Activated T-cell treated with anti-CD3 and anti-CD28 coated beads, Interleukin-2, amount 50 U/mL, for 72 hours (primary cell): ENCODE measurements at regions not wholly inside any gene's neighbourhood (a gene's known extent, or its start where the extent isn't known, plus 50 kb on each side); places are given as distances from the start of the nearest gene placed in this dataset.

Source experiments
- ATAC-seq, 2 donors: fragments of 150-1000 bp; cut with Tn5 transposase; replicated peaks in 1 of 2; 2 replicates each; pipeline ENCODE4 v1.10.0; 2021; ENCODE audit warnings: moderate library complexity in 2 of 2, mild to moderate bottlenecking in 1 of 2
- DNase-seq, 2 donors: peaks; one replicate each; pipeline ENCODE4 v3.0.0; 2021 to 2022; ENCODE audit warnings: mixed read lengths in 1 of 2
- H3K27ac Mint-ChIP-seq: one replicate; pipeline ENCODE4 v1.8.0; 2022; ENCODE audit warnings: mild to moderate bottlenecking, moderate library complexity, mixed read lengths
- H3K27me3 Mint-ChIP-seq: one replicate; pipeline ENCODE4 v1.8.0; 2022; ENCODE audit warnings: low read depth, mixed read lengths
- H3K36me3 Mint-ChIP-seq, 2 donors: one replicate each; pipeline ENCODE4 v1.8.0; 2022; ENCODE audit warnings: mixed read lengths in 2 of 2, mild to moderate bottlenecking in 1 of 2; ENCODE audit not compliant: insufficient read depth in 2 of 2
- H3K4me1 Mint-ChIP-seq: one replicate; pipeline ENCODE4 v1.8.0; 2022; ENCODE audit warnings: low read depth, mixed read lengths
- H3K4me3 Mint-ChIP-seq, 2 donors: one replicate each; pipeline ENCODE4 v1.8.0; 2022; ENCODE audit warnings: mild to moderate bottlenecking in 2 of 2, mixed read lengths in 2 of 2, moderate library complexity in 2 of 2
- H3K9me3 Mint-ChIP-seq, 2 donors: one replicate each; pipeline ENCODE4 v1.8.0; 2022; ENCODE audit warnings: mixed read lengths in 2 of 2

DNA sequence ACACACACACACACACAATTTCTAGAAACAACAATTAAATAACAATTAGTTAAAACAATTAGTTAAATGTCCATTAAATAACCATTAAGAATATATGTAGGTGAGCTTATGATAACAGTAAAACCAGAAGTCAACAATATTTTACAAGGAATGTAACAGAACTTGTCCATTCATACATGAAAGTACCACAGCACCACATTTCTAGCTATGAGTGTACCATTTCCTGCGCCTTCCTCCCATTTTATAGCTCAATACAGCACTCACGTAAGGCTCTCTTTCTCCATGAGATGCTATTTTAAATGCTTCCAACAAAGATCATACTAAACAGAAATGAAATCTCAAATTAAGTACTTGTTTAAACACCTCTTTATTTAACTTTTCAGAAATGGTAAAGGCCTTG, 367.3 kb upstream of the ZWINT start:
- no peak for ATAC-seq
- Mint-ChIP-seq H3K4me3 (no peak overlapping the region), H3K9me3 (peaks cover 5 to 13% of the 10 kb centered on the region in 2 donors), H3K27ac (no peak overlapping the region), H3K36me3 (peaks cover 0 to 1% of the 10 kb centered on the region in 2 donors), H3K27me3 (no peaks in the 10 kb centered on the region), H3K4me1 (no peaks in the 10 kb centered on the region)
- DNase-seq, result no peak

DNA sequence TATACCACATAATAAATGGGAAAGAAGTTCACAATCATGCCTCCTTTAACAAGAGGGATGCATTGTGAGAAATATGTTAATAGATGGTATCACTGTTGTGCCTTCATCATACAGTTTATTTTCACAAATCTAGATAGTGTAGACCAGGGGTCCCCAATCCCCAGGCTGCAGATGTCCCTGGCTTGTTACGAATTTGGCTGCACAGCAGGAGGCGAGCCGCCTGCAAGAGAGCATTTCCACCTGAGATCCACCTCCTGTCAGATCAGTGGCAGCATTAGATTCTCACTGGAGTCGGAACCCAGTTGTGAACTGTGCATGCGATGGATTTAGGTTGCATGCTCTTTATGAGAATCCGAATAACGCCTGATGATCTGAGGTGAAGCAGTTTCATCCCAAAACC, 361.9 kb upstream of the ZWINT start:
- no peak overlapping the region for H3K4me3 Mint-ChIP-seq
- ATAC-seq (no peak), DNase-seq (no peak)
- no peaks in the 10 kb centered on the region for H3K27me3 Mint-ChIP-seq
- no peak overlapping the region for H3K27ac Mint-ChIP-seq
- H3K4me1 Mint-ChIP-seq, result no peaks in the 10 kb centered on the region
- H3K9me3 Mint-ChIP-seq, result peaks cover 3 to 5% of the 10 kb centered on the region in 2 donors
- H3K36me3 Mint-ChIP-seq, result no peaks in the 10 kb centered on the region

DNA sequence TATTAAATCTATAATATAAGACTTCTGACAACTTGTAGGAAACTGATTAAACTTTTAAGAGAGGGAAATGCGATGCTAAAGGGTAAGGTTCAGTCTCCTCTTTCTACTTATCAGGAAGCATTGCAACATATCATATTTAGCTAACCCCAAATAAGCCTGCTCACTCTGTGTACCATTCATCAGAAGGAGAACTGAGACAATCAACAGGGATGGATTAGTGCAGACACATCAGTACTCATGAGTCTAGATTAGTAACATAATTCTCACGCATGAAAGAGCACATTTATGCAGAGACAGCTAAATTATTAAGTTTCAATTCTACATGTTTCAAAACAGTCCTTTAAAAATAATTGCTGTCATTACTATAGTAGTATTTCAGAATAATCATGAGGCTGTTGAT, 354.2 kb upstream of the ZWINT start:
- no peaks in the 10 kb centered on the region for H3K4me1 Mint-ChIP-seq
- no peaks in the 10 kb centered on the region for H3K36me3 Mint-ChIP-seq
- no peak overlapping the region for H3K4me3 Mint-ChIP-seq
- H3K27me3 Mint-ChIP-seq, result no peaks in the 10 kb centered on the region
- peaks cover 7 to 8% of the 10 kb centered on the region in 2 donors for H3K9me3 Mint-ChIP-seq
- ATAC-seq (no peak), DNase-seq (no peak)
- H3K27ac Mint-ChIP-seq, result no peak overlapping the region

DNA sequence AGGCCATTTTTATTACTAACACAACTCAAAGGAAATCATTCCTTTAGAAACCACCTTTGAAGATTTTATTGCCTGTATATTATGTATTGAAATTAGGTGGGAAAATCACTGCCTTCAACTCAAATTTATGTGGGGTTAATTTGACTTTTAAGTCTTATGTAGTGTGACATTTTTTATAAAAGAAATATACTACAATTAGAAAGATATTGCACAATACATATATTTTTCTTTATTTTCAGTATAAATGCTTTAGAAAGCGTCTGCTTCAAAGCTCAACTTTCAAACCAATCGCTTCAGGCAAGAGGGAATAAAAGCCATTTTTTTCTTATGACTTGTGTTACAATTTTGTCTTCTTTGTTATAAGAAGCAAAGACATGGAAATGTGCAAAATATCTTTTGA, 337.4 kb upstream of the ZWINT start:
- no peaks in the 10 kb centered on the region for H3K4me1 Mint-ChIP-seq
- H3K4me3 Mint-ChIP-seq, result no peak overlapping the region
- no peaks in the 10 kb centered on the region for H3K27me3 Mint-ChIP-seq
- H3K9me3 Mint-ChIP-seq, result peaks cover 0 to 2% of the 10 kb centered on the region in 2 donors
- ATAC-seq (no peak), DNase-seq (no peak)
- no peak overlapping the region for H3K27ac Mint-ChIP-seq
- no peaks in the 10 kb centered on the region for H3K36me3 Mint-ChIP-seq

DNA sequence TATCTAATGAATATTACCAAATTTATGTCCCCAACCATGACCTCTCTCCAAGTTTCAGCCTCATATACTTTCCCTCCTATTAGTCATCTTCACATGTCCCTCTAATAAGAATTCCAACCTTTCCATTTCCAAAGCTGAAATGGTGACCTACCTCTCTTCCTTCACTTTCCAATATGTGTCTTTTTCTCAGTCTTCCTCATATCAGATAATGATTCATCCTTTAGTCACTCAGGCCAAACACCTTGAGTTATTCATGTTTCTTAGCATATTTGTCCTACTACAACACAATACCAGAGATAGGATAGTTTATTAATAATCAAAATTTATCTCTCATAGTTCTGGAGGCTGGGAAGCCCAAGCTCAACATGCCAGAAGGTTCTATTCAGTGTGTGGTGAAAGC, 318.5 kb upstream of the ZWINT start:
- Mint-ChIP-seq H3K9me3 (peaks cover 2 to 3% of the 10 kb centered on the region in 2 donors), H3K4me3 (no peak overlapping the region), H3K27me3 (no peaks in the 10 kb centered on the region), H3K4me1 (no peaks in the 10 kb centered on the region), H3K27ac (no peak overlapping the region), H3K36me3 (peaks cover 0 to 2% of the 10 kb centered on the region in 2 donors)
- ATAC-seq (no peak), DNase-seq (no peak)

DNA sequence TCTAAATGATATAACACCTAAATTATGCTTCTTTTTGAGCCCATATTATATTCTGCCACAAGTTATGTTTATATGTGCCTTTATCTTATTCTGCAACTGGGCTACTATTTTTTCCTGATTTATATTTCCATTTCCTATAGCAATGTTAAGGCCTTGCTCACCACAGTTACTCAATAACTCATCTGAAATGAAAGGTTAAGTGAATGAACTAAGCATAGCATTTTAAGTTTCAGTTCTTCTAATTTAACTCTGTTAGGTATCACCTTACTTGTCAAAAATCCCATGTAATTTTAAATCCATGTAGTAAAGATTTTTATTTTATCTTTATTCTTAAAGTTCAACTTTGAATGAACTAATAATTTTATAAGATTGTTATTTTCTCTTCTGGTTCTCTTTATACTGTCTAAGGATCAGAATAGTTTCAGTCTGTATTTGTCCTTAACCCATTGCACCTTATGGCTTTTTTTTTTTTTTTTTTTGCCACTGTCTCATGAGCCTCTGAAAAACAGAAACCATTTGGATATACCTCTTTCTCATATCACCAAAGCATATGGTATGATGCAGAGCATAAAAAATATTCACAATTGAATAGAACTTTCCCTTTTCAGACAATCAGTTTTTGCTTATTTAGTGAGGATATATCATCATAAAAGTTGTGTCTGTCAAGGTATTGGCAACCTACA, 301.8 kb upstream of the ZWINT start:
- H3K27ac Mint-ChIP-seq, result no peak overlapping the region
- H3K27me3 Mint-ChIP-seq, result no peaks in the 10 kb centered on the region
- no peak for DNase-seq
- no peaks in the 10 kb centered on the region for H3K4me1 Mint-ChIP-seq
- H3K9me3 Mint-ChIP-seq, result peaks cover 2 to 7% of the 10 kb centered on the region in 2 donors
- H3K4me3 Mint-ChIP-seq, result no peak overlapping the region
- H3K36me3 Mint-ChIP-seq, result no peaks in the 10 kb centered on the region
- ATAC-seq, result no peak

DNA sequence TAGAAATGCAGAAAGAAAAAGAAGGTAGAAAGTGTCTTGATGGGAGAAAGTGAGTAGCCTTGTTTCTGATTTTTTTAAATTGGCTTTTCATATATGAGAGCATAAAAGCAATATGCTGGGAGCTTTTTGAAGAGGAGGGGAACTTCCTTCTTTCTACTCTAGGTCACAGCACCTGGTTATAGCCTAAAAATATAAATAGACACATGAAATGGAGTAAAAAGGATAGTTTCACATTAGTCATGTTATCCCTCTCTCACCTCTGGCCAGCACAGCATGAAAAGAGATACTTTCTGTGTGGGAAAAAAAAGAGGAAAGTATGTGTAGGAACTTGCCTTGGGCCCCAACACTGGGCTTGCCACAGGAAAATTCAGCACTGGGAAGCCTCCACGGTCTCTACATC, 292.2 kb upstream of the ZWINT start:
- no peak overlapping the region for H3K4me3 Mint-ChIP-seq
- ATAC-seq, result no peak
- peaks cover 0 to 3% of the 10 kb centered on the region in 2 donors for H3K36me3 Mint-ChIP-seq
- DNase-seq, result no peak
- H3K27me3 Mint-ChIP-seq, result no peaks in the 10 kb centered on the region
- H3K4me1 Mint-ChIP-seq, result no peaks in the 10 kb centered on the region
- peaks cover 8 to 11% of the 10 kb centered on the region in 2 donors for H3K9me3 Mint-ChIP-seq
- no peak overlapping the region for H3K27ac Mint-ChIP-seq

DNA sequence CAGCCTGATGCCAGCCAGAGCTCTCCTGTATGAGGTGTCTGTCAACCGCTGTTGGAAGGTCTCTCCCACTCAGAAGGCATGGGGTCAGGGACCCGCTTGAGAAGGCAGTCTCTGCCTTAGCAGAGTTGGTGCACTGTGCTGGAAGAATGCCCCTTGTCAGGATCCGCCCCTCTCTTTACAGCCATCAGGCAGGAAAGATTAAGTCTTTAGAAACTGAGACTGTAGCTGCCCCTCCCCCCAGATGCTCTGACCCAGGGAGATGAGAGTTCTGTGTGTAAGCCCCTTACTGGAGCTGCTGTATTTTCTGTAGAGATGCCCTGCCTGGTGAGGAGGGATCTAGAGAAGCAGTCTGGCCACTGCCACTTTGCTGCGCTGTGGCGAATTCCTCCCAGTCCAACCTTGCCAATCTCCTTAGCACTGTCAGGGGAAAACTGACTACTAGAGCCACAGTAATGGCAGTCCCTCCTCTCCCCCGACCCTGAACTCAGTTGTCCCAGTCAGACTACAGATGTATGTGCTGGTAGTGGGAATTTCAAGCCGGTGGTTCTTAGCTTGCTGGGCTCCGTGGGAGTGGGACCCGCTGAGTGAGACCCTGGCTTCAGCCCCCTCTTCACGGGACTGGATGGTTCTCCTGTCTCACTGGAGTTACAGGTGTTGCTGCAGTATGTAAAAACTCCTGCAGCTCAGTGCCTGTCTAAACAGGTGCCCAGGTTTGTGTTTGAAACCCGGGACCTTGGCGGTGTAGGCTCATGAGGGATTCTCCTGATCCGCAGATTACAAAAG, 285.5 kb upstream of the ZWINT start:
- no peaks in the 10 kb centered on the region for H3K4me1 Mint-ChIP-seq
- DNase-seq (no peak), ATAC-seq (no peak)
- H3K4me3 Mint-ChIP-seq, result no peak overlapping the region
- peaks cover 0 to 3% of the 10 kb centered on the region in 2 donors for H3K36me3 Mint-ChIP-seq
- H3K27me3 Mint-ChIP-seq, result no peaks in the 10 kb centered on the region
- H3K27ac Mint-ChIP-seq, result no peak overlapping the region
- peaks cover 9 to 11% of the 10 kb centered on the region in 2 donors for H3K9me3 Mint-ChIP-seq

DNA sequence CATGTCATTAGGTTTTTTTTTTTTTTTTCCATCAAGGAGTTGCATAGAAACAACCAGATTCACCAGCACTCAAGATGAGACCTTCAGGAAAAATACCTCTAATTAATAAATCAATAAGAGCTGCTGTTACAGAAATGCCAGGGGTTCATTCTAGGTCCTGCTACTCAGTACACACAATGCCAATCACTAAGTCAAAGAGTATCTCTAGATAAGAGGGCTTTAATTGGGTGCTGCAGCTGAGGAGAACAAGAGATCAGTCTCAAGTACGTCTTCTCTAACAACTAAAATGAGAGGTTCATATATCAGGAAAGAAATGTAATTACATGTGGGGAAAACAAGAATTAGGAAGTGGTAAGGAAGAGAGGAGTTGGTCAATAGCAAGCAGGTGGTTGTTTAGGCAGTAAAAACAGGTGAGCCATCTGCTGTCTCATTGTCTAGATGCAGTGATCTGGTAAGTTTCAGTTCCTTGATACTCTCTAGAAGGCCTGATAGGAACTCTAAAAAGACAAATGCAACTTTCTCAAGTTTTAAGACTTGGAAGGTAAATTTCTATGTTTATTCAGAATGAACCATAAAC, 272.9 kb upstream of the ZWINT start:
- peaks cover 13 to 20% of the 10 kb centered on the region in 2 donors for H3K9me3 Mint-ChIP-seq
- ATAC-seq (no peak), DNase-seq (no peak)
- no peaks in the 10 kb centered on the region for H3K4me1 Mint-ChIP-seq
- peaks cover 0 to 4% of the 10 kb centered on the region in 2 donors for H3K36me3 Mint-ChIP-seq
- no peak overlapping the region for H3K4me3 Mint-ChIP-seq
- no peak overlapping the region for H3K27ac Mint-ChIP-seq
- no peaks in the 10 kb centered on the region for H3K27me3 Mint-ChIP-seq

DNA sequence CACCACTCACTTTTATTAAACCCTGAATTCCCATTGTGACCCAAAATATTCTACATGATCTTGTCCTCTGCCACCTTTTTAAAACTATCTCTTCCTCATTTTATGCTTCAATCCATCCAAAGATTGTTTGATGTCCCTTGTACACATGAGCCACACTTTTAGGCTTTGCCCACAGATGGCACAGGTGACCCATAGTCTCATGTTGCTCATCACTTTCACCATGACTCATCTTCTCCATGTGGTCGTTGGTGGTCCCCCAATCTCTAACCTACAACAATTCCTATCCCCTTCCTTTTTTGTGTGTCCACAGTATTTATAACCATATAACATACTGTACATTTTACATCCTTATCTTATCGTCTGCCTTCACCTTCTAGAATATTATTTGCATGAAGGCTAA, 271.5 kb upstream of the ZWINT start:
- H3K27ac Mint-ChIP-seq, result no peak overlapping the region
- H3K4me1 Mint-ChIP-seq, result no peaks in the 10 kb centered on the region
- H3K36me3 Mint-ChIP-seq, result no peaks in the 10 kb centered on the region
- H3K9me3 Mint-ChIP-seq, result peaks cover 11 to 12% of the 10 kb centered on the region in 2 donors
- DNase-seq, result no peak
- ATAC-seq, result no peak
- H3K27me3 Mint-ChIP-seq, result no peaks in the 10 kb centered on the region
- H3K4me3 Mint-ChIP-seq, result no peak overlapping the region

DNA sequence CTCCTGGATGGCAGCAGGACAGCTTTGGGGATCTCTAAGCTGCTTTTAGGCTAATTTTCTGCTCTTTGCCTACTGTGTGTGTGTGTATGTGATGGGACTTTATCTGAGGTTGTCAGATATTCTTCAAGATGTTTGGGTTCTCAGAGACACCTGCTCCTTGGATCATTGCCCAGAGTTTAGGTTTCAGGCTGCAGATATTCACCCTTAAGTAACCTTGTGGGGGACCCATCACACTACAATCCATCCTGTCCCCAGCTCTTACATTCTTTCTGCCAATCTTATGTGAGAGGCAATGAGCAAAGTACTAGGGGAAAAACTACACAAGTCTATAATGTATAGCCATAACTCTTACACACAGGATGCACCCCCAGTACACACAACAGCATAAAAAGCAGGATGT, 263.0 kb upstream of the ZWINT start:
- no peak for ATAC-seq
- no peak for DNase-seq
- Mint-ChIP-seq H3K27me3 (no peaks in the 10 kb centered on the region), H3K27ac (no peak overlapping the region), H3K4me3 (no peak overlapping the region), H3K36me3 (no peaks in the 10 kb centered on the region), H3K4me1 (no peaks in the 10 kb centered on the region), H3K9me3 (peaks cover 1 to 12% of the 10 kb centered on the region in 2 donors)

DNA sequence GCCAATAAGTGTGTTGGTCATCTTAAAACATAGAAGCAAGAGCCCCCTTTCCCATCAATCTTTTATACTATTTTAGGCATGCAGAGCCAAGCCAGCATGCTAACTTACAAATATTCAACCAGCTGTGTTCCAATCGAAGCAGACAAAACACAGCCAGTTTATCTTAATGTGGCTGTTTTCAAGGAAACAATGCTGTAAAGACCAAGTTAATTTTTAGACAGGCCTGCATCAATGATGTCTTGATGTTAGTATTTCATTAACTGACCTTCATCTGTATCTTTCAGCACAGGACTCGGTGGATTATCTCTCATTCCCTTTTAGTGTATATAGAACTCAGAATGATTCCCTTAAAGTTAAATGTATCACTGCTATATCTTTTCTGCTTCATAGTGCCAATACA, 262.0 kb upstream of the ZWINT start:
- H3K4me3 Mint-ChIP-seq, result no peak overlapping the region
- ATAC-seq (no peak), DNase-seq (no peak)
- peaks cover 1 to 12% of the 10 kb centered on the region in 2 donors for H3K9me3 Mint-ChIP-seq
- no peaks in the 10 kb centered on the region for H3K36me3 Mint-ChIP-seq
- H3K27me3 Mint-ChIP-seq, result no peaks in the 10 kb centered on the region
- H3K4me1 Mint-ChIP-seq, result no peaks in the 10 kb centered on the region
- no peak overlapping the region for H3K27ac Mint-ChIP-seq

DNA sequence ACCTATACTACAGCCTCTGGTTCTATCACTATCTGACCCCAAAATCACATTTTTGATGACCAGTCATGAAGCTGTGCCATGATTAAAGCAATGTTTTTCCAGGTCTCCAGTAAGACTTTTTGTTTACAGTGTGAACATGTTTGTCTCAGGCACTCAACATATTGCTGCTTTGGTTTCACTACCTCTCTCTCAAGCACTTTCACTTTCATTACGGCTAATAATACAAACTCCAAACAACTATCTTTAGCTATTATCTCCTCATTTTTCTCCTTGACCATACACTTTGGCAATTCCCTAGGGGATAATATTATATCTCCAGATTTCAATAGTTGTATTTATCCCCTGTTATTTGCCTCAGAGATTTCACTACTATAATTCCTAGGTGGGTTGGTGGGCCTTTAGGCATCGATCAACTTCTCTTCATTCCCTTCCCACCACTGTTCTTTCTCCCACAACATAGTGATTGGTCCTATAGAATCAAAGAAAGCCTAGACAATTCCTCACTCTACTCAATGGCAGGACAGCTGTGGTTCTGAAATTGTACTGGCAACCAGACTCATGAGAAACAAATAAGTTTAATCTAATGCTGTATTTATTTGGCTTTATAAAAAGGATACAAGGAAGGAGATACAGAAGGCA, 261.4 kb upstream of the ZWINT start:
- Mint-ChIP-seq H3K9me3 (peaks cover 0 to 12% of the 10 kb centered on the region in 2 donors), H3K27ac (no peak overlapping the region), H3K36me3 (no peaks in the 10 kb centered on the region), H3K4me3 (peak overlapping the region in 1 of 2 donors; percentile 50), H3K27me3 (no peaks in the 10 kb centered on the region), H3K4me1 (no peaks in the 10 kb centered on the region)
- no peak for DNase-seq
- ATAC-seq, result no peak
